Breast epithelium (tissue), 4 donors: ENCODE measurements at regions not wholly inside any gene's neighbourhood (a gene's known extent, or its start where the extent isn't known, plus 50 kb on each side); places are given as distances from the start of the nearest gene placed in this dataset.

Experiments used
- DNase-seq, 2 donors: peaks; one replicate each; pipeline ENCODE4 v3.0.0-alpha.2; 2019; ENCODE audit warnings: low spot score in 2 of 2
- H3K27ac ChIP-seq, 2 donors: fragments of 200-600 bp; sonication (generic) in 1 of 2; one replicate each; pipeline ENCODE4 v1.5.1; 2016 to 2019; ENCODE audit warnings: mild to moderate bottlenecking in 1 of 2
- H3K27me3 ChIP-seq, 2 donors: fragments of 200-600 bp; sonication (generic) in 1 of 2; one replicate each; pipeline versions ENCODE4 v1.5.1 to v1.6.0; 2017 to 2019; ENCODE audit warnings: control low read depth in 1 of 2, mild to moderate bottlenecking in 1 of 2
- H3K36me3 ChIP-seq: fragments of 200-600 bp; one replicate; pipeline ENCODE4 v1.5.1; 2019
- H3K4me1 ChIP-seq, 2 donors: fragments of 200-600 bp; sonication (generic); one replicate each; pipeline ENCODE4 v1.5.1; 2016 to 2019; ENCODE audit warnings: control low read depth in 1 of 2
- H3K4me3 ChIP-seq, 3 donors: fragments of 200-600 bp; sonication (generic); 1 replicate in 2 of 3; 2 replicates in 1 of 3; pipeline ENCODE4 v1.5.1; 2016 to 2019; ENCODE audit warnings: mild to moderate bottlenecking in 3 of 3, moderate library complexity in 2 of 3
- H3K9me3 ChIP-seq, 2 donors: fragments of 200-600 bp; sonication (generic) in 1 of 2; one replicate each; pipeline ENCODE4 v1.5.1; 2016 to 2019; ENCODE audit warnings: control low read depth in 1 of 2
- CTCF ChIP-seq, 3 donors: fragments of 450-650 bp; IDR thresholded peaks; one replicate each; pipeline ENCODE4 v1.5.1; 2016 to 2017; ENCODE audit warnings: antibody characterized with exemption in 3 of 3, mild to moderate bottlenecking in 3 of 3, moderate library complexity in 3 of 3
- POLR2A ChIP-seq: fragments of 450-650 bp; IDR thresholded peaks from one replicate; pipeline ENCODE4 v1.6.1; 2016; ENCODE audit warnings: antibody characterized with exemption, mild to moderate bottlenecking, moderate library complexity
- POLR2AphosphoS5 ChIP-seq, 3 donors: sonication (generic); formaldehyde crosslinking; IDR thresholded peaks; one replicate each; pipeline ENCODE4 v1.6.1; 2017; ENCODE audit warnings: antibody characterized with exemption in 3 of 3
- intact Hi-C: fragments of 100-400 bp; cut with DNase I; formaldehyde crosslinking; loops from one replicate; pipeline ENCODE4 v1.15.1; 2023; ENCODE audit warnings: low total_unique reads

DNA sequence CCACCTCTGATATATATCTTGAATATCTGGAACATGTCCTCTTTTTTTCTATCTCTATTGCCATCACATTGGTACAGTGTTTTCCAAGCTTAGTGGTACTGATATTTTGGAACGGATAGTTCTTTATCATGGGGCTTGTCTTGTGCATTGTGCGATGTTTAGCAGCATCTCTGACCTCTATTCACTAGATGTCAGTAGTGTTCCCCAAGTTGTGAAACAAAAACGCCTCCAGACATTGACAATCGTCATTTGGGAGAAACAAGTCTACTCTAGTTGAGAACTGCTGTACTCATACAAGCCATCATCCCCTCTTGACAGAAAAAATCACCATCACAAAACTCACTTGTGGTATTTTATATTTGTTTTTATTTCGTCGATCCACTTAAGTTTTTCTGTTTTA is 79.7 kb upstream of the CHODL start:
- Histone ChIP-seq H3K36me3 (no peaks in the 10 kb centered on the region), H3K4me3 (no peak overlapping the region), H3K27ac (no peak overlapping the region), H3K27me3 (no peaks in the 10 kb centered on the region), H3K4me1 (no peaks in the 10 kb centered on the region), H3K9me3 (no peaks in the 10 kb centered on the region)
- DNase-seq: no peak
- TF ChIP-seq POLR2A (no peak), POLR2AphosphoS5 (IDR thresholded peaks at IDR 0.05) (no peak), CTCF (IDR thresholded peaks at IDR 0.05) (no peak)
- intact Hi-C loops: no loop called here

DNA sequence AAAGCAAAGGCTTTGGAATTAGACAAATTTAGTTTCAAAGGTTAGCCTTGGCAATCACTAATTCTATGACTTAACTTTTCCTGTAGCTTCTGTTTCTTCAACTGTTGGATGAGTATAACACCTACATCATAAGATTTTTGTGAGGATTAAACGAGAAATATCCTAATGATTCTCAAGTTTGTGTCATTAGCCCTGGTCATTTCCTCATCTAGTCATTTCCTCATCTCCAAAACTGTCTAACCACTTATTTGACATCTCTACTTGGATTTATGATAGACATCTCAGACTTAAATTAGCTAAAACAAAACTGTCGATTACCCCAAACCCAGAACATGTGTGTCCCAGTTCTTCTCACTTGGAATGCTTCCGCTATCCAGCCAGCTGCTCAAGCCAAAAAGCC is 80.2 kb upstream of the CHODL start:
- no peaks in the 10 kb centered on the region for H3K27me3 ChIP-seq
- no peak for DNase-seq
- H3K27ac ChIP-seq: no peak overlapping the region
- no peaks in the 10 kb centered on the region for H3K4me1 ChIP-seq
- TF ChIP-seq POLR2A: no peak
- no peak for TF ChIP-seq CTCF (IDR thresholded peaks at IDR 0.05)
- no peak for TF ChIP-seq POLR2AphosphoS5 (IDR thresholded peaks at IDR 0.05)
- intact Hi-C loops: no loop called here
- H3K9me3 ChIP-seq: no peaks in the 10 kb centered on the region
- no peaks in the 10 kb centered on the region for H3K36me3 ChIP-seq
- H3K4me3 ChIP-seq: no peak overlapping the region

DNA sequence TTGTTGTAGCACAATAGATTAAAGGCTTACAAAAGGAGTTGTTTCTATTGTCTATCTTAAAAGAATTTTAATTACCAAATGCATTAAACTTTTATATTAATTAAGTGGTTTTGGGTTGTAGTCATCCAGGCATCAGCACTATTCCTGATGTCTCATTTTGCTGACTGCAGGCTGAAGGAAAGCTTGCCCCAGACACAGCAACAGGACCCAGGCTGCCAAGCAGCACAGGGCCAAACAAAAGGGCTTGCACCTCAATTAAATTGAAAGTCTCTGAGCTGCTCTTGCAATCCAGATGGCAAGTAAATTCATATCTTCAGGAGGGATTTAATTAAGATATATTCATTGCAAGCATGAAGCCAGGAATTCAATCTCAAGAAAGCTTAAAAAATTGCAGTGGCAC is 80.7 kb upstream of the CHODL start:
- no peaks in the 10 kb centered on the region for H3K36me3 ChIP-seq
- no peak overlapping the region for H3K27ac ChIP-seq
- no peaks in the 10 kb centered on the region for H3K4me1 ChIP-seq
- intact Hi-C loops: no loop called here
- H3K4me3 ChIP-seq: no peak overlapping the region
- no peak for TF ChIP-seq POLR2AphosphoS5 (IDR thresholded peaks at IDR 0.05)
- TF ChIP-seq POLR2A: no peak
- TF ChIP-seq CTCF (IDR thresholded peaks at IDR 0.05): no peak
- no peak for DNase-seq
- no peaks in the 10 kb centered on the region for H3K9me3 ChIP-seq
- no peaks in the 10 kb centered on the region for H3K27me3 ChIP-seq

- Histone ChIP-seq H3K27ac (no peak overlapping the region), H3K36me3 (no peaks in the 10 kb centered on the region), H3K4me3 (no peak overlapping the region), H3K9me3 (no peaks in the 10 kb centered on the region), H3K27me3 (no peaks in the 10 kb centered on the region), H3K4me1 (no peaks in the 10 kb centered on the region)
- intact Hi-C loops: no loop called here
- no peak for DNase-seq
- no peak for TF ChIP-seq POLR2AphosphoS5 (IDR thresholded peaks at IDR 0.05)
Measured at GRCh38 chr21:18161841-18162240, 82.8 kb upstream of the CHODL start.

DNA sequence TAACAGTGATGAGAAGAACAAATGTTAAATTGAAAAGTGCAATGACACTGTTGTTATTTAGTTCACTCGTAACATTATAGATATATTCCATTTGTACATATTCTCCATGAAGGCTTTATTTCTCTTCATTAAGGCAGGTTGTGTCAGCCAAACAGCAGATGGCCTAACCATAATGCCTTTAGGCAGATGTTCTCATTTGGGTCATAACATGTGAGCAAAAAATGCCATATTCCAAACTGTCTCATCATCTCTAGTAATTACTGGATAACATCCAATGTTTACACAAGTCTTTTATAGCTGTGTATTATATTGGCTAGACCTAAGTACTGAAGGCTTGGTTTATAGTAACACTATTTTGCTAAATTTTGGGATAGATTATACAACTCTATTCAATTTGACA is 87.2 kb upstream of the CHODL start:
- H3K36me3 ChIP-seq: no peaks in the 10 kb centered on the region
- no peak overlapping the region for H3K27ac ChIP-seq
- peaks cover 0 to 8% of the 10 kb centered on the region in 2 donors for H3K9me3 ChIP-seq
- intact Hi-C loops: no loop called here
- no peak overlapping the region for H3K4me3 ChIP-seq
- no peak for DNase-seq
- no peak for TF ChIP-seq POLR2A
- no peak for TF ChIP-seq POLR2AphosphoS5 (IDR thresholded peaks at IDR 0.05)
- TF ChIP-seq CTCF (IDR thresholded peaks at IDR 0.05): no peak
- no peaks in the 10 kb centered on the region for H3K4me1 ChIP-seq
- H3K27me3 ChIP-seq: no peaks in the 10 kb centered on the region

DNA sequence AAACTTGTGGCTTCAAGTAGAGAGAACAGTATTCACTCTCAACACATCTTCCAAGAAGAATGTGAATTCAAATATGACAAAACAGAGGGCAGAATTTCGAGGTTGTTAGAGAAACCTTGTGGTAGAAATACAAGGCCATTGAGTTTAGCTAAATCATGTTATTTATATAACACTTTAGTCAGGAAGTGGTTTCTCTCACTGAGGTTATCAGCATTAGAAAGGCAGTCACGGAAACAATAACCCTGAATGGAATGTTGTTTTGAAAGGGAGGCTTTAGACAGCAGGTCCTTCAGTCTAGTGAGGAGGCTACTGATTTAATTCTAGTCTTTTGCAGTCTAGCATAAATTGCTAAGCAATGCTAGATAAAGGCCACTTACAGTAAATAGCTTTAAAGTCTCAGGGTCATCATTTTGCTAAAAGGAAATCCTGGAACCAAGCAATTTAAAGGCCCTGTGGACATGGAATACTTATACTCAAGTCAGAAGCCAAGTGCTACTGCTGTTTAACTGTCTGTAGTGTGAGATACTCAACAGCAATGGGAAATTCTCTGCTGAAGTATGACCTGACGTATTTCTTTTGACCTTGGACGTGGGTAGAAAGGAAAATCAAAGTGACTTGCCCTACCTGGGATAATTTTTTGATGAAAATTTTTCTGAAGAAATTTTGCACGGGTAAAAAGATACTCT is 89.0 kb upstream of the CHODL start:
- no peaks in the 10 kb centered on the region for H3K36me3 ChIP-seq
- H3K27me3 ChIP-seq: no peaks in the 10 kb centered on the region
- no peak overlapping the region for H3K27ac ChIP-seq
- TF ChIP-seq POLR2A (no peak), POLR2AphosphoS5 (IDR thresholded peaks at IDR 0.05) (no peak), CTCF (IDR thresholded peaks at IDR 0.05) (no peak)
- intact Hi-C loops: no loop called here
- H3K9me3 ChIP-seq: peaks cover 0 to 8% of the 10 kb centered on the region in 2 donors
- H3K4me3 ChIP-seq: no peak overlapping the region
- no peaks in the 10 kb centered on the region for H3K4me1 ChIP-seq
- DNase-seq: no peak
